ENCODE measurements at regions not wholly inside any gene's neighbourhood (a gene's known extent, or its start where the extent isn't known, plus 50 kb on each side); places are given as distances from the start of the nearest gene placed in this dataset.

GRCh38 chr18:77482190-77483085, 232.8 kb downstream of the GALR1 start:
- Histone ChIP-seq H3K9ac (ENCODE audit: control insufficient read depth, extremely low read depth, insufficient read depth, low read length) (no peak overlapping the region), H3K4me3 (ENCODE audit: control insufficient read depth in 2 of 3, extremely low read depth in 1 of 3, insufficient read depth in 2 of 3, low read depth in 1 of 3, low read length in 3 of 3) (no peak overlapping the region), H3K9me3 (ENCODE audit: control insufficient read depth, low read depth, low read length) (no peaks in the 10 kb centered on the region)

DNA sequence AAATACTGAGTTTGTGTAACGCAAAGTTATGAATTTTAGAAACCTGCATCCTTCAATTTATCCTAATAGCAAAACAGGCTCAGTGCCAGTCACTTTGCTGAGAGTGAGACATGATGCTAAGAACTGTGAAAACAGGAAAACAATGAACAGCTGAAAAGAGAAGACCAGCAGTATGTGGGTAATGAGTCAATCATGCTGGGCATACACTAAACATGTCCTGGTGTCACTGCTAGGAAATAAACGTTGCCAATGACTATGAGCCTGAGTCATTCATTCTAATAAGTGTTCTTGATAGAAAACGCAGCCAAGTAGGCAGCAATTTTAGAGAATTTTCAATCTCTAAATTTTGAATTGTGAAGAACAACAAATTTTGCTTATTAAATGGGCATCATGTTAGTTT, 237.3 kb downstream of the GALR1 start:
- no peak overlapping the region for H3K9ac ChIP-seq (ENCODE audit: control insufficient read depth, extremely low read depth, insufficient read depth, low read length)
- H3K36me3 ChIP-seq (ENCODE audit: control insufficient read depth in 2 of 2, extremely low read depth in 1 of 2, insufficient read depth in 2 of 2, low read length in 2 of 2): no peaks in the 10 kb centered on the region
- H3K9me1 ChIP-seq (ENCODE audit: control insufficient read depth, extremely low read depth, insufficient read depth, low read length): no peaks in the 10 kb centered on the region
- H3K4me3 ChIP-seq (ENCODE audit: control insufficient read depth in 2 of 3, extremely low read depth in 1 of 3, insufficient read depth in 2 of 3, low read depth in 1 of 3, low read length in 3 of 3): no peak overlapping the region
- no peak for DNase-seq (ENCODE audit: low read depth, low spot score)
- H3K27me3 ChIP-seq (ENCODE audit: control insufficient read depth, extremely low read depth, insufficient read depth, low read length): no peaks in the 10 kb centered on the region
- H3K27ac ChIP-seq (ENCODE audit: control insufficient read depth, insufficient read depth, low read length): no peak overlapping the region
- no peak for FAIRE-seq
- H3K4me2 ChIP-seq (ENCODE audit: control insufficient read depth, extremely low read depth, insufficient read depth, low read depth, low read length): no peak overlapping the region
- H3K4me1 ChIP-seq (ENCODE audit: control insufficient read depth, extremely low read depth, insufficient read depth, low read length): no peaks in the 10 kb centered on the region
- no peak overlapping the region for H2AFZ ChIP-seq (ENCODE audit: control insufficient read depth, low read length)
- H3K9me3 ChIP-seq (ENCODE audit: control insufficient read depth, low read depth, low read length): no peaks in the 10 kb centered on the region
- no peaks in the 10 kb centered on the region for H4K20me1 ChIP-seq (ENCODE audit: control insufficient read depth, extremely low read depth, insufficient read depth, low read length)
- no peaks in the 10 kb centered on the region for H3K79me2 ChIP-seq (ENCODE audit: control insufficient read depth, insufficient read depth, low read length)
- dilution Hi-C loops (cut with MboI; ENCODE audit: extremely low pct_ligation_motif_present, low sequenced_read_pairs): no loop called here
- TF ChIP-seq CTCF (optimal IDR thresholded peaks at IDR 0.05 in 1 of 3, IDR thresholded peaks at IDR 0.05 in 1 of 3, conservative IDR thresholded peaks at IDR 0.05 in 1 of 3; ENCODE audit: extremely low read depth in 1 of 3, insufficient read depth in 2 of 3, low read length in 3 of 3) (no peak), EZH2 (IDR thresholded peaks at IDR 0.05; ENCODE audit: low read length) (no peak)

More at GRCh38 chr18:77482190-77483085, 232.8 kb downstream of the GALR1 start:
- dilution Hi-C loops (cut with MboI; ENCODE audit: extremely low pct_ligation_motif_present, low sequenced_read_pairs): no loop called here
- no peaks in the 10 kb centered on the region for H3K9me1 ChIP-seq (ENCODE audit: control insufficient read depth, extremely low read depth, insufficient read depth, low read length)
- H3K36me3 ChIP-seq (ENCODE audit: control insufficient read depth in 2 of 2, extremely low read depth in 1 of 2, insufficient read depth in 2 of 2, low read length in 2 of 2): no peaks in the 10 kb centered on the region
- no peak for TF ChIP-seq EZH2 (IDR thresholded peaks at IDR 0.05; ENCODE audit: low read length)
- no peak for TF ChIP-seq CTCF (optimal IDR thresholded peaks at IDR 0.05 in 1 of 3, IDR thresholded peaks at IDR 0.05 in 1 of 3, conservative IDR thresholded peaks at IDR 0.05 in 1 of 3; ENCODE audit: extremely low read depth in 1 of 3, insufficient read depth in 2 of 3, low read length in 3 of 3)
- no peaks in the 10 kb centered on the region for H4K20me1 ChIP-seq (ENCODE audit: control insufficient read depth, extremely low read depth, insufficient read depth, low read length)
- no peak overlapping the region for H3K27ac ChIP-seq (ENCODE audit: control insufficient read depth, insufficient read depth, low read length)
- no peak overlapping the region for H3K4me2 ChIP-seq (ENCODE audit: control insufficient read depth, extremely low read depth, insufficient read depth, low read depth, low read length)
- no peak for DNase-seq (ENCODE audit: low read depth, low spot score)
- H2AFZ ChIP-seq (ENCODE audit: control insufficient read depth, low read length): no peak overlapping the region
- H3K79me2 ChIP-seq (ENCODE audit: control insufficient read depth, insufficient read depth, low read length): no peaks in the 10 kb centered on the region
- no peaks in the 10 kb centered on the region for H3K27me3 ChIP-seq (ENCODE audit: control insufficient read depth, extremely low read depth, insufficient read depth, low read length)
- no peak for FAIRE-seq
- no peaks in the 10 kb centered on the region for H3K4me1 ChIP-seq (ENCODE audit: control insufficient read depth, extremely low read depth, insufficient read depth, low read length)

Measured in keratinocyte (primary cell).